Heart left ventricle (tissue), 16 donors: ENCODE measurements at regions not wholly inside any gene's neighbourhood (a gene's known extent, or its start where the extent isn't known, plus 50 kb on each side); places are given as distances from the start of the nearest gene placed in this dataset.

Experiments
- ATAC-seq, 4 donors: fragments of 200-7000 bp; cut with Tn5 transposase; one replicate each; pipeline ENCODE4 v1.9.1; 2020 to 2022; ENCODE audit warnings: moderate library complexity in 4 of 4, mild to moderate bottlenecking in 3 of 4, moderate number of reproducible peaks in 1 of 4
- DNase-seq, 5 donors: peaks; one replicate each; pipeline ENCODE4 v3.0.0-alpha.2; 2020
- H3K27ac ChIP-seq, 12 donors: fragments of 200-600 bp; sonication (generic) in 4 of 12; one replicate each; pipeline versions ENCODE4 v1.5.0 to v1.8.0; 2016 to 2022; ENCODE audit warnings: mild to moderate bottlenecking in 2 of 12
- H3K27me3 ChIP-seq, 9 donors: fragments of 200-600 bp; sonication (generic) in 2 of 9; one replicate each; pipeline versions ENCODE4 v1.5.1 to v1.8.0; 2016 to 2022; ENCODE audit warnings: mild to moderate bottlenecking in 3 of 9
- H3K36me3 ChIP-seq, 9 donors: fragments of 200-600 bp; sonication (generic) in 2 of 9; one replicate each; pipeline versions ENCODE4 v1.5.0 to v1.8.0; 2018 to 2022; ENCODE audit warnings: mild to moderate bottlenecking in 2 of 9
- H3K4me1 ChIP-seq, 12 donors: fragments of 200-600 bp; sonication (generic) in 4 of 12; one replicate each; pipeline versions ENCODE4 v1.5.0 to v1.8.0; 2016 to 2022; ENCODE audit warnings: mild to moderate bottlenecking in 3 of 12
- H3K4me3 ChIP-seq, 12 donors: fragments of 200-600 bp; sonication (generic) in 4 of 12; one replicate each; pipeline versions ENCODE4 v1.5.0 to v1.8.0; 2017 to 2022; ENCODE audit warnings: mild to moderate bottlenecking in 9 of 12, moderate library complexity in 4 of 12
- H3K9me3 ChIP-seq, 12 donors: fragments of 200-600 bp; sonication (generic) in 4 of 12; one replicate each; pipeline versions ENCODE4 v1.5.0 to v1.8.0; 2016 to 2022; ENCODE audit warnings: mild to moderate bottlenecking in 1 of 12
- CTCF ChIP-seq, 12 donors: fragments of 200-600 bp; sonication (generic) in 4 of 12; IDR thresholded peaks; one replicate each; pipeline versions ENCODE4 v1.5.0 to v1.8.0; 2018 to 2022; ENCODE audit warnings: antibody characterized with exemption in 12 of 12, mild to moderate bottlenecking in 5 of 12
- POLR2A ChIP-seq, 2 donors: fragments of 450-650 bp; IDR thresholded peaks; one replicate each; pipeline ENCODE4 v1.6.1; 2017; ENCODE audit warnings: antibody characterized with exemption in 2 of 2, mild to moderate bottlenecking in 2 of 2, moderate library complexity in 2 of 2
- WGBS, 4 donors: extraction: QIAGEN DNeasy Blood & Tissue Kit in 2 of 4; methylation state at CpG; one replicate each; pipeline versions ENCODE4 v1.1.5 to v1.1.7; 2013 to 2018; 5-methylcytosine and 5-hydroxymethylcytosine counted together
- intact Hi-C, 10 donors: fragments of 100-400 bp; cut with DNase I; formaldehyde crosslinking; loops; one replicate each; pipeline versions ENCODE4 v1.11.1 to v1.14.2; 2022
- donor health status: ischemic (EF 13 %, LVEDD 7.1; RV severe dilation, severe dysfunction).
- donor health status: healthy with polysubstance abuse.
- donor health status: DM: no; HTN: yes; CAD: no.
- donor health status: DM: no; HTN: no; CAD: no.
- donor health status: ischemic (EF 25% LVEDD 6.9; RV normal size, moderate dysfunction).
- donor health status: ischemic (EF 25% LVEDD 5.7; RV mildly dilated, moderate dysfunction).
- donor health status: healthy.
- donor health status: DM: yes; HTN: yes; CAD: no.
- donor health status: ischemic (EF 35%, LVEDD 5.7; RV mildly dilated, moderate dysfunction).
- donor health status: nonischemic (EF 11% LVEDD 7.7; RV severe dilation, severe dysfunction).
- donor health status: DM: yes; HTN: yes; CAD: no.
- donor health status: PGD.
- donor health status: ischemic (EF 29% LVEDD 5.4; RV normal size, mild dysfunction).
- donor health status: nonischemic (EF 23%, LVEDD 6.1; RV moderate dilation, normal function).

- Histone ChIP-seq H3K27me3 (no peaks in the 10 kb centered on the region), H3K4me1 (no peaks in the 10 kb centered on the region), H3K4me3 (no peak overlapping the region), H3K9me3 (no peaks in the 10 kb centered on the region), H3K27ac (no peak overlapping the region), H3K36me3 (no peaks in the 10 kb centered on the region)
- WGBS, 4 donors = 70 to 78% (median 75%) methylated on average over 7 to 24 of the region's 24 CpGs
- TF ChIP-seq CTCF (IDR thresholded peaks at IDR 0.05) (no peak), POLR2A (IDR thresholded peaks at IDR 0.05) (no peak)
- intact Hi-C loops = no loop called here
- no peak for DNase-seq
- ATAC-seq = no peak
Measured at GRCh38 chr19:16019691-16020448, 56.4 kb upstream of the TPM4 start.

GRCh38 chr19:16021796-16022195 lies 54.5 kb upstream of the TPM4 start:
- DNase-seq (no peak), ATAC-seq (no peak)
- Histone ChIP-seq H3K36me3 (no peaks in the 10 kb centered on the region), H3K4me1 (no peaks in the 10 kb centered on the region), H3K27ac (no peak overlapping the region), H3K4me3 (no peak overlapping the region), H3K9me3 (no peaks in the 10 kb centered on the region), H3K27me3 (no peaks in the 10 kb centered on the region)
- 73 to 80% (median 78%) methylated on average over 8 of the region's 8 CpGs for WGBS, 4 donors
- intact Hi-C loops = no loop called here
- TF ChIP-seq CTCF (IDR thresholded peaks at IDR 0.05) = no peak
- TF ChIP-seq POLR2A (IDR thresholded peaks at IDR 0.05) = no peak

- DNase-seq (no peak), ATAC-seq (no peak)
- H3K27me3 ChIP-seq = no peaks in the 10 kb centered on the region
- intact Hi-C loops = no loop called here
- no peaks in the 10 kb centered on the region for H3K36me3 ChIP-seq
- no peaks in the 10 kb centered on the region for H3K4me1 ChIP-seq
- H3K9me3 ChIP-seq = no peaks in the 10 kb centered on the region
- H3K27ac ChIP-seq = no peak overlapping the region
- H3K4me3 ChIP-seq = no peak overlapping the region
- TF ChIP-seq CTCF (IDR thresholded peaks at IDR 0.05) (no peak), POLR2A (IDR thresholded peaks at IDR 0.05) (no peak)
- WGBS, 4 donors = 53 to 67% (median 60%) methylated on average over 4 to 8 of the region's 8 CpGs
Measured at GRCh38 chr19:16022251-16022650, 54.0 kb upstream of the TPM4 start.

GRCh38 chr19:16022681-16023080 lies 53.6 kb upstream of the TPM4 start:
- DNase-seq = no peak
- WGBS, 4 donors = 71 to 76% (median 71%) methylated on average over 3 to 4 of the region's 4 CpGs; no CpG with 5 or more reads in 1 of the 4 donors
- Histone ChIP-seq H3K36me3 (no peaks in the 10 kb centered on the region), H3K27me3 (no peaks in the 10 kb centered on the region), H3K4me3 (no peak overlapping the region), H3K27ac (no peak overlapping the region), H3K4me1 (no peaks in the 10 kb centered on the region), H3K9me3 (no peaks in the 10 kb centered on the region)
- ATAC-seq = no peak
- intact Hi-C loops = no loop called here
- TF ChIP-seq POLR2A (IDR thresholded peaks at IDR 0.05) (no peak), CTCF (IDR thresholded peaks at IDR 0.05) (no peak)
